Kidney tubule cell (primary cell): ENCODE measurements at regions not wholly inside any gene's neighbourhood (a gene's known extent, or its start where the extent isn't known, plus 50 kb on each side); places are given as distances from the start of the nearest gene placed in this dataset.
"Not testable (repeated sequence)": the region's sequence is repeated elsewhere in the genome, so short reads cannot be mapped to it uniquely, and the experiment has no call there.

Source experiments
- DNase-seq: peaks from one replicate; pipeline ENCODE4 v3.0.0-alpha.2; 2018; ENCODE audit warnings: low spot score

DNA sequence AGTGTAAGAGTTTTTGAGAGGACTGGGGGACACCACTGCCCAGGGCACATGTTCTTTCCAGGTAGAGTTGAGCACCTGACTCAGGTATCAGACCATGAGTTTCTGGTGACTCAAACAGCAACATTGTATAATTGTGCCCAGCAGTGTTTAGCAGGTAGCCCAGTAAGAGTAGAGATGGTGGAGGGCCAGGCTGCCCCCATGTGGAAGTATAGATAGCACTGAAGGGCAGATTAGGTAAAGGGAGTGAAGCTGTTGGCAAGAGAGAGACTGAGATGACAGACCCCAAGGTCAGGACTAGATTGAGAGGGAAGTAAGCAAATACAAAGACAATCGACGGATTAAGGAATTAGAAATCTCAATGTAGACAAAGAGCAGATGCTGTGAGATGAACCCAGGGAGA, 74.6 kb downstream of the TRIM42 start:
- DNase-seq = peak; percentile 15

GRCh38 chr3:140753865-140754754, 76.2 kb downstream of the TRIM42 start:
- DNase-seq = peak; percentile 84

GRCh38 chr3:140754936-140755335, 77.1 kb downstream of the TRIM42 start:
- DNase-seq = no peak

GRCh38 chr3:140756240-140757016, 78.6 kb downstream of the TRIM42 start:
- peak; percentile 70 for DNase-seq

DNA sequence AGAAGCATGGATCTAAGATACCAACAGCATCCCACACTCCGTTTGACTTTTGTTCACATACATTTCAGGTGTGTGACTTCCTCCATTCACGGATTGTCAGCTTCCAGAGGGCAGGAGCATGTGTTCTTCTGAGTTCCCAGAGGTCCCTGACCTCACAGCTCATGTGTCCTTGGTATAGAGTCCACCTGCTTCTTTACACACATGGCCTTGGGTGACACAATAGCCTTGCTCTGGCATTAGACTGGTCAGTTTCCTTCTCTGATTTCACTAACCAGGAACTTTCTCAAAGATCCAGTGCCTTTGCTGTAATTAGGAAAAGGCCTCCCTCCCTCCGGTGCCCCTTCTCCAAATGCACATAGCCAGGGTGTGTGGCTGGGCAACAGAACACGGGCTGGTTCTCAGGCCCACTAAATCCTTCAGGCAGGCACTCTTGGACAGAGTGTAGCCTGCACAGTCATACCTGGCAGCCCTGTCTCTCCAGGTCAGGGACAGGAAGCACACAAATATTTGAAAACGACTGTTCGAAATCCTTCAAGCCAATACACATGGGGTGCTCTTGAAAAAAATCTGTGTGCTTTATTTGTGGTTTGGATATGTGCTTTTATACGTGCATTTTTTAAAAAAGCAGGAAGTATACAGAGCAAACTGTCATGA, 81.1 kb downstream of the TRIM42 start:
- DNase-seq = no peak

DNA sequence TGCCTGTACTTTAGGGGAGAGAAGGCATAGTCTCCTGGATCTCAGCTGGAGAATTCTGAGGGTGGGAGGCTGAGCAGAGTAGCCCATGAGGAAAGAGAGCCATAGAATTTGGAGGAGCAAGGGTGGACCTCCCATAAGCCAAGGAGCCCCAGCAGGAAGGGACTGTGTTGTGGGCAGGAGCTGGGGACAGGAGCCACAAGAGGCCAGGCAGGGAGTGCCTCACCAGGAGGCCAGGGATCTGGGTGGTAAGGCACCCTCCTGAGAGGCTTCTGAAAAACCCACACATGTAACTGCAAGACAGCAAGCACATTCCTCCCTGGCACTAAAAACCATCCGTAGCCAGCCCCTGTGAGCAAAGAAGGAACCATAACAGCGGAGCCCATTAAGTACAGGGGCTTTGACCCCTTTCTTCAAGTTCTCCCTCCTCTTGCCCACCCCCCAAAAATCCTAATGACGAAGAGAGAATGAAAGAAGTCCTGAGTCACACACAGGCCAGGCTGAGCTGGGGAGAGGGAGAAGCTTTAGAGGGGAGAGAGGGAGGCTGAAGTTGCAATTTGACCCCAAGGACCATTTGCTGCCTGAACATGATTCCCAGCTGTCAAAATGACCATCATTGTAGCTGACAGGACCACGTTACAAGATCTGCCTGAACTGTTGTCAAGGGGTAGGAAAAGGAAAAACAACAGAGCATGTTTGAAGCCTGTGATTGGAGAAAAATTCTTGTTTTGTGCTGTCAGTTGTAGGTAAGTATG, 82.6 kb downstream of the TRIM42 start:
- DNase-seq = no peak

GRCh38 chr3:140761076-140761639, 83.3 kb downstream of the TRIM42 start:
- DNase-seq = no peak

GRCh38 chr3:140762746-140763145, 84.9 kb downstream of the TRIM42 start:
- no peak for DNase-seq

DNA sequence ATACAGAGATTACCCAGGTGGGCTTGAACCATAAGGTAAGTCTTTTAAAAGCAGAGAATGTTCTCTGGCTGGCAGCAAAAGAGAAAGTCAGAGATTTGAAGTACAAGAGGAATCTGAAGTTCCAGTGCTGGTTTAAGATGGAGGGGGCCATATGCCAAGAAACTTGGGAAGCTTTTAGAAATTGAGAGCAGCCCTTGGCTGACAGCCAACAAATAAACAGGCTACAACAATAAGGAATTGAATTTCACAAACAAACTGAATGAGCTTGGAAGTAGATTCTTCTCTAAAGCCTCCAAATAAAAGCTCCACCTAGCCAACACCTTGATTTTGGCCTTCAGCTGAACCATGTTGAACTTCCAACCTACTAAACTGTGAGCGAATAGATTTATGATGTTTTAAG, 85.7 kb downstream of the TRIM42 start:
- no peak for DNase-seq

DNA sequence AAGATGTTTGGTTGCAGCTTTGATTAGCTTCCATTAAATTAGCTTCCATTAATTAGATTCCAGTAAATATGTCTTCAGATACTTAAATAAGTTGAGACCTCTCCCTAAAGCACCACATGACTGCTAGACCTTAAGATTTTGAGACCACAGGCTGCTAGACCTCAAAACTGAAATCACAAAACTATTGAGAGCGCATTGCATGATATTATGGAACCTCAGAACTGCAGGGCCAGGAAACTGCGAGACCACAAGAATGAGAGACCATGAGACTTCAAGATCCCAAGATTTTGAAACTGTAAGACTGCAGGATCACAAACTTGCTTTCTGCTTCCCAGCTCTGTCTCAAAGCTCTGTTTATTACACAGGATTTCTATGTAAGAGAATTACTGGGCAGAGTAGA, 87.4 kb downstream of the TRIM42 start:
- DNase-seq = no peak

- no peak for DNase-seq
Measured at GRCh38 chr3:140766465-140766864, 88.6 kb downstream of the TRIM42 start.

DNA sequence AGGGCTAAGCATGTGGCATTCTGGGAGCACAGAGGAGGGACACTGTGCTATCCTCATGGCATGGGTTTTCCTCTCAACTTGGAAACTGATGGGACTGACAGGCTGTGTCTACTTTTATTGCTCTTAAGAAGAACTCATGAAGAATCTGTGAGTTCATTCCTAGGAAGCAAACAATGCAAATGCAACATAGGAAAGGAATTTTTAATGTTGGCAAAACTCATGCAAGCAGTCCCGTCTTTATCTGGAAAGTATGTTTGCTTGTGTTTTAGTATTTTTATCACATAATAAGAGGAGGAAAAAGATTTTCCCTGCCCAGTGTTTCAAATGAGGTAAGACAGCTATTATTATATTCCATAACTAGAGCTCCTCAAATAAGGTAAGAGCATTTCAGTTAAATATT, 89.7 kb downstream of the TRIM42 start:
- no peak for DNase-seq

DNA sequence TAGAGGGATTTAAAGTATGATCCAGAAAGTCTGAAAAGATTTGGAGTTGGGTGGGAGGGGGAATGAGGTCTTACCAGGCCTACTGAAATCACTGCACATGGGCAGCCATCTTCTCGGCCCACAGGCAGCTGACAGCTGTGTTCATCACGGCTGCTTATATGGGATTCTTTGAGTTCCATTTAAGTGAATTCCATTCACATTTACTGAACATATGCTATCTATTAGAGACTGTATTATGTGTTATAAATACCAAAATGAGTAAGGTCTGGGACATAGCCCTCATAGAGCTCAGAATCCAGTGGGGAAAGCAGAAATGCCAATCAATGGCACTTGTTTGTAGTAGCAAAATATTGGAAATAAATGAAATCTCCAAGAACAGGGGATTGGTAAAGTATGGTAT, 91.1 kb downstream of the TRIM42 start:
- no peak for DNase-seq

DNA sequence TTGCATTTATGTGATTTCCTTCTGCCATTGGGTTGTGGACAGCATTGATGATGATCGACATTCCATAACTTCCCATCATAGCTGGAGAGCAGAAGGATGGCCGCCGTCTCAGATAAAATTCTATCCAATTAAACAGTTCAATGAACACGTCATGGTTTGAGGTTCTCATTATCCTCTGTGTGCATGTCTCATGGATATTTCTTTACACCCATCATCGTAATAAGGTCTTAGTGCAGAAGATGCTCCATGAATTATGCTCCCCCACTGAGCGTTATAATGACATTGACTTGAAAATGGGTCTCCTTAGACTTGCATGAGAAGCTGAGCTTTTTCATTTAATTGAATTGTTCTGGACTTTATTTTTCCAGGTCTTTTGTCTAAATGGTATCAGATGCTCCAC, 92.1 kb downstream of the TRIM42 start:
- no peak for DNase-seq

DNA sequence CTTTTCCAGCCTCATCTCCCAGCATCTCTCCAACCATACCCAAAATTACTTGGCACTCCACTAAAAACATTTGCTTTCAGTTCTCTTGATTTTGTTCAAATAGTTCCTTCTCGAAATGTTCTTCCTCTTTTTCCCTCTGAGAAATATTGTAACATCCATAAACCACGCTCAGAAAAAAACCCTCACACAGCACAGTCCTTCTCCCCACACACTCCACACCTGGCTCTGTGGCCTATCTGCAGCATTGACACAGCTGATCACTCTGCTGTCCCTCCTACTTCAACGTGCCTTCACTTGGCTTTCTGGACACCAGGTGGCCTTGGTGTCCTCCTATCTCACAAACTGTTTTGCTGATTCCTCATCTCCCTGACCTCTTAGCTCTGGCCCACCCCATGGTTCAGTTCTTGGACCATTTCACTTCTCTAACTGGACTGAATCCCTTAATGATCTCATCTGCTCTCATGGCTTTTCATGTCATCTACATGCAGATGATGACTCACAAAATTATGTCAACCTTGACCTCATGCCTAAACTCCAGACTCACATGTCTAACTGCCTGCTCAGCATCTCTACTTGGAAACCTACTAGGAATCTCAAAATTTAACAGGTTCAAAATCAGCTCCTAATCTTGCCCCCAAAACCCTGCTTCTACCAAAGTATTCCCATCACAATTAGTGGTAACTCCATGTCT, 93.3 kb downstream of the TRIM42 start:
- DNase-seq = peak; percentile 6

DNA sequence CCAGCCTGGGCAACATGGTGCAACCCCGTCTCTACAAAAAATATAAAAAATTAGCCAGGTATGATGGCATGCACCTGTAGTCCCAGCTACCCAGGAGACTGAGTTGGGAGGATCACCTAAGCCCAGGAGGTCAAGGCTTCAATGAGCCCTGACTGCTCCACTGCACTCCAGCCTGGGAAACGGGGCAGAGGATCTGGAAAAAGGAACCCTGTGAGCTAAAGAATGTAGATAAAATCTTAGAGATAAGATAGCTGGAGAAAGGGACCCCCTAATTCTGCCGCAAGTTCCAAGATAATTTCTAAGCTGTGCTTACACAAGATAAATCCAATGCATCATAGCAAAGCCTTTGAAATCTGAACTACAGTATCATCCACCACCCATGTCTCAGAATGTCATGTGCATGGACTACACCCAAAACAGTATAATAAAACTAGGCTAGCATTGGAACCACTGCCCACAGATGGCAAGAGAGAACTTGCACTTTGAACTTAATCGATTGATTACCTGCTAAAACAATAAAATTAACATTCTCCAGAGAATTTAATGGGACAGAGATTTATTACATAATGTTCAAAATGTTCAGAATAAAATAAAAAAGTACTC, 99.9 kb downstream of the TRIM42 start:
- no peak for DNase-seq

DNA sequence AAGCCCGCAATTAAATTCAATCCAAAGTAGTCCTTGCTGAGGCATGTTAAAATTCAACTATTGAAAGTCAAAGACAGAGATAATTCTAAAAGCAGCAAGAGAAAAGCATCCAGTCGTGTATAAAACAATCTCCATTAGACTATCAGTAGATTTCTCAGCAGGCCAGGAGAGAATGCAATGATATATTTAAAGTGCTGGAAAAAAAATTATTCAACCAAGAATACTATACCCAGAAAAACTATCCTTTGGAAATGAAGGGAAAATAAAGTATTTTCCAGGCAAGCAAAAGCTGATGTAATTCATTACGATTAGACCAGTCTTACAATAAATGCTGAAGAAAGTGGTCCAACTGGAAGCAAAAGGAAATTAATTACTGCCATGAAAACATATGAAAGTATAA, 113.5 kb downstream of the TRIM42 start:
- DNase-seq = no peak

DNA sequence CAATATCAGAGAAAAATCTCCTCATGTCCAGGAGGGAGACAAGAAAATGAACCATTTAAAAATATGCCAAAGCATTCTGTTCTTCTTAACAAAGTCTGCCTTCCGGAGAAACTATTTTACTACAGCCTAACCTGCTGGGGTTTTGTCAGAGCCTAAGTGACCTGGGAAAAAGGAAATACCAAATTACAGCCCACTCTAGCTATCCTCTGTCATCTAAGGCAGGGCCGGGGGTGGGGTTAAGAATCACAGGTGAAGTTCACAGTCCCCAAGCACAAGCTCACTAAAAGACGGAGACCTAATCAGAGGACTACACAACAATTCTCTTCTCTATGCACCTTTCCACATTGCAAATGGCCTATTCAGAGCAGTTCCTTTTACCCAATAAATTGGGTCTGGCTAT, 116.6 kb downstream of the TRIM42 start:
- no peak for DNase-seq

GRCh38 chr3:140802898-140803297, 125.0 kb downstream of the TRIM42 start:
- not testable (repeated sequence) for DNase-seq

GRCh38 chr3:140809316-140809715, 131.5 kb downstream of the TRIM42 start:
- no peak for DNase-seq
